Body of pancreas (tissue), 4 donors: ENCODE measurements at regions not wholly inside any gene's neighbourhood (a gene's known extent, or its start where the extent isn't known, plus 50 kb on each side); places are given as distances from the start of the nearest gene placed in this dataset.

ENCODE experiments used
- CTCF ChIP-seq, 7 experiments: fragments of 450-650 bp in 4 of 7; fragments of 200-600 bp in 3 of 7; sonication (generic) in 3 of 7; IDR thresholded peaks; one replicate each; pipeline ENCODE4 v1.5.1; 2016 to 2019; ENCODE audit warnings: antibody characterized with exemption in 7 of 7
- POLR2A ChIP-seq, 3 donors: fragments of 450-650 bp; IDR thresholded peaks; one replicate each; pipeline ENCODE4 v1.6.1; 2016; ENCODE audit warnings: antibody characterized with exemption in 3 of 3, mild to moderate bottlenecking in 2 of 3

- no peak for TF ChIP-seq POLR2A (IDR thresholded peaks at IDR 0.05)
- no peak for TF ChIP-seq CTCF (IDR thresholded peaks at IDR 0.05)
Measured at GRCh38 chr9:16316911-16317817, 553.3 kb downstream of the BNC2 start.
